Activated effector memory CD4-positive, alpha-beta T cell treated with Interleukin-2 at 50 U/mL for 16 hours (primary cell): ENCODE measurements at regions not wholly inside any gene's neighbourhood (a gene's known extent, or its start where the extent isn't known, plus 50 kb on each side); places are given as distances from the start of the nearest gene placed in this dataset.
"Not testable (repeated sequence)": the region's sequence is repeated elsewhere in the genome, so short reads cannot be mapped to it uniquely, and the experiment has no call there.

ENCODE experiments used
- DNase-seq: peaks from one replicate; pipeline ENCODE4 v3.0.0-alpha.2; 2020

- DNase-seq = no peak
Measured at GRCh38 chr5:1748271-1748670, 51.4 kb downstream of the MRPL36 start.

GRCh38 chr5:1747803-1748085 lies 51.9 kb downstream of the MRPL36 start:
- no peak for DNase-seq

GRCh38 chr5:1747079-1747802 lies 52.4 kb downstream of the MRPL36 start:
- no peak for DNase-seq

- no peak for DNase-seq
Measured at GRCh38 chr5:1746371-1747078, 53.1 kb downstream of the MRPL36 start.

- no peak for DNase-seq
Measured at GRCh38 chr5:1745796-1746370, 53.8 kb downstream of the MRPL36 start.

GRCh38 chr5:1745123-1745795 lies 54.4 kb downstream of the MRPL36 start:
- no peak for DNase-seq

GRCh38 chr5:1744393-1745122 lies 55.1 kb downstream of the MRPL36 start:
- no peak for DNase-seq

- no peak for DNase-seq
Measured at GRCh38 chr5:1743769-1744085, 55.9 kb downstream of the MRPL36 start.

GRCh38 chr5:1743061-1743768 lies 56.4 kb downstream of the MRPL36 start:
- DNase-seq = no peak

- DNase-seq = peak; percentile 13
Measured at GRCh38 chr5:1737790-1738405, 61.7 kb downstream of the MRPL36 start.

GRCh38 chr5:1736889-1737711 lies 62.5 kb downstream of the MRPL36 start:
- DNase-seq = no peak

- no peak for DNase-seq
Measured at GRCh38 chr5:1736065-1736464, 63.6 kb downstream of the MRPL36 start.

GRCh38 chr5:1735320-1735970 lies 64.2 kb downstream of the MRPL36 start:
- no peak for DNase-seq

GRCh38 chr5:1734908-1735289 lies 64.7 kb downstream of the MRPL36 start:
- no peak for DNase-seq

- no peak for DNase-seq
Measured at GRCh38 chr5:1734271-1734907, 65.2 kb downstream of the MRPL36 start.

GRCh38 chr5:1733369-1733768 lies 66.3 kb downstream of the MRPL36 start:
- DNase-seq = no peak

GRCh38 chr5:1732945-1733344 lies 66.7 kb downstream of the MRPL36 start:
- no peak for DNase-seq

- DNase-seq = no peak
Measured at GRCh38 chr5:1732238-1732941, 67.2 kb downstream of the MRPL36 start.

- DNase-seq = not testable (repeated sequence)
Measured at GRCh38 chr5:1731855-1732237, 67.8 kb downstream of the MRPL36 start.
